ENCODE measurements at regions not wholly inside any gene's neighbourhood (a gene's known extent, or its start where the extent isn't known, plus 50 kb on each side); places are given as distances from the start of the nearest gene placed in this dataset.

- TF ChIP-seq CTCF (IDR thresholded peaks at IDR 0.05): no peak
- H3K27ac ChIP-seq: no peak overlapping the region
Observed at GRCh38 chr12:31875609-31875964, 83.6 kb upstream of the RESF1 start.

- H3K27ac ChIP-seq: no peak overlapping the region
Observed at GRCh38 chr12:31874961-31875608, 84.1 kb upstream of the RESF1 start.

GRCh38 chr12:31872831-31873604 is 86.2 kb upstream of the RESF1 start:
- TF ChIP-seq CTCF (IDR thresholded peaks at IDR 0.05): no peak
- no peak for TF ChIP-seq ZFX (IDR thresholded peaks at IDR 0.05; ENCODE audit: borderline replicate concordance)
- no peak overlapping the region for H3K27ac ChIP-seq

More at GRCh38 chr12:31874961-31875608, 84.1 kb upstream of the RESF1 start:
- TF ChIP-seq CTCF (IDR thresholded peaks at IDR 0.05) (no peak), ZFX (IDR thresholded peaks at IDR 0.05; ENCODE audit: borderline replicate concordance) (no peak)

- no peak overlapping the region for H3K27ac ChIP-seq
- TF ChIP-seq ZFX (IDR thresholded peaks at IDR 0.05; ENCODE audit: borderline replicate concordance) (no peak), CTCF (IDR thresholded peaks at IDR 0.05) (no peak)
Observed at GRCh38 chr12:31869972-31870371, 89.2 kb upstream of the RESF1 start.

- TF ChIP-seq CTCF (IDR thresholded peaks at IDR 0.05) (no peak), ZFX (IDR thresholded peaks at IDR 0.05; ENCODE audit: borderline replicate concordance) (no peak)
Observed at GRCh38 chr12:31868965-31869364, 90.2 kb upstream of the RESF1 start.

GRCh38 chr12:31867292-31867691 is 91.9 kb upstream of the RESF1 start:
- H3K27ac ChIP-seq: no peak overlapping the region
- TF ChIP-seq CTCF (IDR thresholded peaks at IDR 0.05): no peak
- no peak for TF ChIP-seq ZFX (IDR thresholded peaks at IDR 0.05; ENCODE audit: borderline replicate concordance)

More at GRCh38 chr12:31868965-31869364, 90.2 kb upstream of the RESF1 start:
- H3K27ac ChIP-seq: no peak overlapping the region

- TF ChIP-seq ZFX (IDR thresholded peaks at IDR 0.05; ENCODE audit: borderline replicate concordance) (no peak), CTCF (IDR thresholded peaks at IDR 0.05) (no peak)
- no peak overlapping the region for H3K27ac ChIP-seq
Observed at GRCh38 chr12:31866523-31866922, 92.7 kb upstream of the RESF1 start.
